Smooth muscle cell (in vitro differentiated cells): ENCODE measurements at regions not wholly inside any gene's neighbourhood (a gene's known extent, or its start where the extent isn't known, plus 50 kb on each side); places are given as distances from the start of the nearest gene placed in this dataset.

Source experiments
- DNase-seq: peaks from one replicate; lab custom pipeline; 2025; ENCODE audit not compliant: unreplicated experiment; lab: John Stamatoyannopoulos, UW
- H2AFZ ChIP-seq: fragments of 200-600 bp; sonication (generic); 2 replicates; pipeline ENCODE4 v1.6.0; 2016; ENCODE audit warnings: antibody characterized with exemption, low read depth, mild to moderate bottlenecking
- H3F3A ChIP-seq: fragments of 200-600 bp; sonication (generic); 2 replicates; pipeline ENCODE4 v1.6.0; 2017; ENCODE audit warnings: antibody characterized with exemption, low read depth
- H3K27ac ChIP-seq: fragments of 200-600 bp; sonication (generic); 2 replicates; pipeline ENCODE4 v1.5.1; 2016; ENCODE audit warnings: low read depth, mild to moderate bottlenecking
- H3K27me3 ChIP-seq: fragments of 200-600 bp; sonication (generic); 2 replicates; pipeline ENCODE4 v1.6.1; 2016; ENCODE audit warnings: low read depth, mild to moderate bottlenecking
- H3K36me3 ChIP-seq: fragments of 200-600 bp; sonication (generic); 2 replicates; pipeline ENCODE4 v1.5.1; 2016; ENCODE audit warnings: low read depth
- H3K4me1 ChIP-seq: fragments of 200-600 bp; sonication (generic); 2 replicates; pipeline ENCODE4 v1.5.1; 2016; ENCODE audit warnings: low read depth
- H3K4me2 ChIP-seq: fragments of 200-600 bp; sonication (generic); 2 replicates; pipeline ENCODE4 v1.6.0; 2016; ENCODE audit warnings: mild to moderate bottlenecking
- H3K4me3 ChIP-seq: fragments of 200-600 bp; sonication (generic); 2 replicates; pipeline ENCODE4 v1.5.1; 2016; ENCODE audit warnings: mild to moderate bottlenecking
- H3K79me2 ChIP-seq: fragments of 200-600 bp; sonication (generic); 2 replicates; pipeline ENCODE4 v1.6.0; 2016; ENCODE audit warnings: low read depth, mild to moderate bottlenecking
- H3K9ac ChIP-seq: fragments of 200-600 bp; sonication (generic); 2 replicates; pipeline ENCODE4 v1.6.0; 2016; ENCODE audit warnings: low read depth
- H3K9me3 ChIP-seq: fragments of 200-600 bp; sonication (generic); replicated peaks from 2 replicates; pipeline ENCODE4 v1.5.1; 2016; ENCODE audit warnings: low read depth
- H4K20me1 ChIP-seq: fragments of 200-600 bp; sonication (generic); 2 replicates; pipeline ENCODE4 v1.6.0; 2016; ENCODE audit warnings: low read depth
- CTCF ChIP-seq: fragments of 200-600 bp; sonication (generic); IDR thresholded peaks from 2 replicates; pipeline ENCODE4 v1.5.1; 2017; ENCODE audit warnings: borderline replicate concordance, mild to moderate bottlenecking, antibody characterized with exemption; ENCODE audit not compliant: insufficient read depth, poor library complexity, severe bottlenecking
- WGBS: methylation state at CpG from one replicate; pipeline ENCODE4 v1.1.7; 2016; ENCODE audit warnings: low lambda C conversion rate; 5-methylcytosine and 5-hydroxymethylcytosine counted together

GRCh38 chr6:120775698-120776097 lies 558.6 kb downstream of the TBC1D32 start:
- no peak overlapping the region for H3K9ac ChIP-seq
- no peak overlapping the region for H3K27ac ChIP-seq
- no peak overlapping the region for H2AFZ ChIP-seq
- H3K36me3 ChIP-seq: no peaks in the 10 kb centered on the region
- no peaks in the 10 kb centered on the region for H3K79me2 ChIP-seq
- H3K27me3 ChIP-seq: no peaks in the 10 kb centered on the region
- no peaks in the 10 kb centered on the region for H3K4me1 ChIP-seq
- no peak for DNase-seq
- no peaks in the 10 kb centered on the region for H4K20me1 ChIP-seq
- TF ChIP-seq CTCF: no peak
- H3F3A ChIP-seq: no peaks in the 10 kb centered on the region
- H3K4me2 ChIP-seq: no peak overlapping the region
- H3K9me3 ChIP-seq: no peaks in the 10 kb centered on the region
- no peak overlapping the region for H3K4me3 ChIP-seq
- WGBS: 87% methylated on average over 3 of the region's 3 CpGs

GRCh38 chr6:120774275-120774674 lies 560.0 kb downstream of the TBC1D32 start:
- DNase-seq: no peak
- H3K36me3 ChIP-seq: no peaks in the 10 kb centered on the region
- no peak overlapping the region for H3K9ac ChIP-seq
- no peak overlapping the region for H3K27ac ChIP-seq
- WGBS: 22% methylated on average over 1 of the region's 1 CpG
- no peak overlapping the region for H2AFZ ChIP-seq
- H3K4me3 ChIP-seq: no peak overlapping the region
- H3F3A ChIP-seq: no peaks in the 10 kb centered on the region
- H3K27me3 ChIP-seq: no peaks in the 10 kb centered on the region
- no peaks in the 10 kb centered on the region for H3K79me2 ChIP-seq
- H3K9me3 ChIP-seq: no peaks in the 10 kb centered on the region
- H4K20me1 ChIP-seq: no peaks in the 10 kb centered on the region
- no peak overlapping the region for H3K4me2 ChIP-seq
- no peaks in the 10 kb centered on the region for H3K4me1 ChIP-seq
- no peak for TF ChIP-seq CTCF

- Histone ChIP-seq H4K20me1 (no peaks in the 10 kb centered on the region), H3K36me3 (no peaks in the 10 kb centered on the region), H3K4me3 (no peak overlapping the region), H3K27ac (no peak overlapping the region), H3K9ac (no peak overlapping the region), H3K4me1 (no peaks in the 10 kb centered on the region), H3F3A (no peaks in the 10 kb centered on the region), H3K9me3 (no peaks in the 10 kb centered on the region), H2AFZ (no peak overlapping the region), H3K79me2 (no peaks in the 10 kb centered on the region), H3K27me3 (no peaks in the 10 kb centered on the region), H3K4me2 (no peak overlapping the region)
- 93% methylated on average over 4 of the region's 4 CpGs for WGBS
- no peak for TF ChIP-seq CTCF
- DNase-seq: no peak
Observed at GRCh38 chr6:120771019-120771418, 563.3 kb downstream of the TBC1D32 start.

- Histone ChIP-seq H3K4me1 (no peaks in the 10 kb centered on the region), H3K9me3 (no peaks in the 10 kb centered on the region), H3K4me3 (no peak overlapping the region), H3K36me3 (no peaks in the 10 kb centered on the region), H3F3A (no peaks in the 10 kb centered on the region), H3K4me2 (no peak overlapping the region), H2AFZ (no peak overlapping the region), H3K79me2 (no peaks in the 10 kb centered on the region), H3K9ac (no peak overlapping the region), H4K20me1 (no peaks in the 10 kb centered on the region), H3K27ac (no peak overlapping the region), H3K27me3 (no peaks in the 10 kb centered on the region)
- TF ChIP-seq CTCF: no peak
- DNase-seq: no peak
Observed at GRCh38 chr6:120764312-120764711, 570.0 kb downstream of the TBC1D32 start.
